Stimulated activated CD8-positive, alpha-beta memory T cell treated with anti-CD3 and anti-CD28 coated beads, Interleukin-2, amount 100 ng/mL, for 48 hours (primary cell): ENCODE measurements at regions not wholly inside any gene's neighbourhood (a gene's known extent, or its start where the extent isn't known, plus 50 kb on each side); places are given as distances from the start of the nearest gene placed in this dataset.

Experiments
- DNase-seq, 2 donors: peaks; one replicate each; pipeline ENCODE4 v3.0.0-alpha.2; 2020; ENCODE audit warnings: low read depth in 2 of 2

DNA sequence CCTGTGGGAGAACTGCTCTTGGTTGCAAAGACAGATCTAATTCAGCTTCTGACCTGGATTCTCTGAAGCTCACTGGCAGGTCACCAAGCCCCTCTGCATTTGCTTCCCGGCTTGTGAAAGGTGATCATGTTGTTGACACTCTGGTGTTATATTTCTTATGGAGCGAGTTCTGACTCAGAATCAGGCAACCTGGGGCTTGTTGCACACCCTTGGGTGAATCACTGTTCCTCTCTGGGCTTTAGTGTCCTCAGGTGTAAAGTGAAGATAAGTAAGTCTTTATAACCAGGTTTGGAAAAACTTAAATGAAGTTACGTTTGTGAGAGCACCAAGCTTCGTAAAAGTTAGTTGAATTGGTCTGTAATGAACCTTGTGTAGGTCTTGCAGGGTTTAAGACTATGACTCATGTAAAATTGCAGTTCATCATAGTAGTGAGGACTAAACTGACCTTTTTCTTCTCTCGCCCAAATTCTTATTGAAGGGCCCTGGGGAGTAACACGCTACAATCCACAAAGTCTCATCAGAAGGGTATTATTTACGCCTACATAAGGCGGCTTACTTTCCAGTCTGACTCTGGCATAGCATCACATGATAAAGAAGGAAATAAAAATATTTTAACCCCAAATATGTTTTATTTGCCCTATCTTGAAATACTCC is 218.6 kb downstream of the TMEM38B start:
- no peak for DNase-seq

GRCh38 chr9:105921057-105921726 is 226.9 kb downstream of the TMEM38B start:
- no peak for DNase-seq

GRCh38 chr9:105928416-105928815 is 234.1 kb downstream of the TMEM38B start:
- DNase-seq: no peak

- DNase-seq: no peak
Measured at GRCh38 chr9:105930011-105930627, 235.8 kb downstream of the TMEM38B start.

- DNase-seq: no peak
Measured at GRCh38 chr9:105932276-105932675, 237.9 kb downstream of the TMEM38B start.

DNA sequence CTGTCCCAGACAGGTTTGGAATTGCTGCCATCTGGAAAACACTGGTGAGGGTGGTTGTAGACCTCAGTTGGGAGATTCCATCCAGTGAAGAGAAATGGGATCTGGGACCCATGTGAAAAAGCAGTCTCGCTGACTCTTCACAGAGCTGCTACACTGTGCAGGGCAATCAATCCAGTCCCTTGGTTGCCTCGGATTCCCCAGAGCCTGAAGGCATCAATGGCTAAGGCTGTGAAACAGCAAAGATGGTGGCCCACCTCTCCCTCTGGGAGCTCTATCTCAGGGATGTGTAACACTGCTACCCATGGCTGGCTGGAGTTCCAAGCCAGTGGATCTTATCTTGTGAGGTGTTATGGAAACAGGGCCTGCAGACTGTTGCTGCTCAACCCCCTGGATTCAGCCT is 256.1 kb downstream of the TMEM38B start:
- DNase-seq: no peak

DNA sequence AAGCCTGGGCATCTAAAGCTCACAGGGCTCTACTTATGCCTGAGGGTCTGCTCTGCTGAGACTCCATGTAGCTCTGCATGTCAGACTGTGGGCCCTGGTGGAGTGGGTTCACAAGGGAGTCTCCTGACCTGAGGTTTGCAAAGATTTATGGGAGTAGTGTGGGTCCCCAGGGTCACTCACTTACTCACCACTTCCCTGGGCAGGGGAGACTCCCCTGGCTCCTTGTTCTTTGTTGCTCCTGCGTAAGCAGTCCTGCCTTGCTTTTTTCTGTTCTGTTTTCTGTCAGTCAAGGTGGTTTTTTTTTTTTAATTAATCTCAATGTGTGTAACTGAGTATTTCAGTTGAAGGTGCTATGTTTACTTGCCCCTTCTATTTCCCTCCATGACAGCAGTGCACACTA is 256.6 kb downstream of the TMEM38B start:
- DNase-seq: no peak

GRCh38 chr9:105954517-105954916 is 260.2 kb downstream of the TMEM38B start:
- DNase-seq: no peak

GRCh38 chr9:105957830-105958229 is 263.5 kb downstream of the TMEM38B start:
- DNase-seq: no peak

DNA sequence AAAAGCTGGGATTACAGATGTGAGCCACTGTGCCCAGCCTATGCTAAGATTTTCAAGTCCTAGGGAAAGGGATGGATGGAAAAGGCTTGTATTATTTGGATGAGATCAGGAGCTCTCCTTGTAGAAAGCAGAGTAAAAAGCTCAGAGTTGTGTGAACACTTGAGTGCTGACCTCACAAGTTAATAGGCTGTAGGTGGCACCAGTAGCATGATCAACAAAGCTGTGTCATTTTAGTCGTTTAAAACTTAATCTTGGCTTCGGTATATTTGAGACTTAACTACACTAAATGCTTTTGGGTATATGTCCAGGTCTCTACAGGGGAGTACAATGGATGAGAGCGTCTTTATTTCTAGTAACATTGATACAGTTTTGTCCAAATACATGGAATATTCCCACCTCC is 264.2 kb downstream of the TMEM38B start:
- DNase-seq: no peak

DNA sequence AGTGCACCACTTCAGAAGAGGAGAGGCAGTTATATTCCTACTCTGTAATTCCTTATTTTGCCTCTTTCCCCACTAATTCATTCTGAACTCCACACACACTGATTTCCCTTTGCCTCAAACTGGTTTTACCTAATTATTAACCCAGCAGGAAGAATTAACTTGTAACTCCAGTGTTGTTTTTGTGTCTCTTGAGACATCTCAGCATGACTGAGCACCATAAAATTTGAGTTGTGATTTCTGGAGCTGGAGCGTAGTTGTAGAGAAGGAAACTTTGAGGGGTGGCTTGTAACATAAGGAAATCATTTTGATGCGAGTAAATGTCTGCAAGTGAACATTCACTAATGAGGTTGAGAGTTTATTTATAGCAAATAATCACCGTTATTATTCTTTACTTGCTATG is 265.2 kb downstream of the TMEM38B start:
- no peak for DNase-seq

DNA sequence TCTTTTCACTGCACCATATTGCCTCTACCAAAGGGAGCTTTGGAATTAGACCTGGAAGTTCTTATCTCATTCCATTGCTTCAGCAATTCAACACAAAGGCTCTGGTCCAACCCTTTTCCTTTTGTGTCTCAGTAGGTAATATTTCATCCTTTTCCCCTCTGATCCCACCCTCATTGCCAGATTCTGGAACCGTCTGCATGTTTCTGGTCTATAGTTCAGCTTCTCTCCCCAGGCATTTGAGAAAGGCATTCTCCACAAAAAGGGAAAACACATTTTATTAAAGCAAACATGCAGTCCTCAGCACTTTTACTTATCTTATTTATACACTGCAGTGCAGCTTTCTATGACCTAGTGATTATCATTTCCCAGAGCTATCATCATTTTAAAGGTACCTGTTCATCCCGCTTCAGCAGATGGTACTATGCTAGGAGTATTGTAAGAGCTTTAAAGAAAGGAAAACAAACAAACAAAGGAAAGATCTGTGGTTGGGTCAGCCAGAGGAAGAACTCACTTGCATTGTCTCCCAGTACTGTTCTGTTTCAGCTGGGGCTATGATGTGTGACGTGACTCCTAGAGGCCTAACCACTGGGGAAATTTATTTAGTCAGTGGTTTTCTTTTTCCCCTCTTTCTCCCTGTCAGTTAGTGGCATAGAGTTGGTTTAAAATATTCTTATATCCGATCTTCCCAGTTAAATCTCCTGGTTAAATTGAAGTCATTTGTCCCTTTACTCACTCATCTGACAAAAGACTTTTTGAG is 269.2 kb downstream of the TMEM38B start:
- no peak for DNase-seq

GRCh38 chr9:105964156-105964555 is 269.8 kb downstream of the TMEM38B start:
- no peak for DNase-seq

DNA sequence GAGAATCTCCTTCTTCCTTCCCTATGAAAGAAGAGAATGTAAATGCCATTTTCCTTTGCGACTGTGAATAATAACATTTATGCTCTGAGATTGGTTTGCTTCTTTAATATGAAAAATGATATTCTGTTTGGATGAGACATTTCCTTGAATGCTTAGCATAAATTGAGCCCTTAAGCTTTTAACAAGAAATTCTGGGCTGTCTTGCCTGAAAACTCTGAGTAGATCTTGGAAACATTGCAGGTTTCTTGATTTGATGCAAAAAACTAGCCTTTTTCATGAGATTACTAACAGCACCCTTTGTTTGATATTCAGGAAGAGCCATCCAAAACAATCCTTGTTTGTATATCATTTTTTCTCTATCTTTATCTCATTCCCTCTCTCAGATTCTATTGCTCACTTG is 272.5 kb downstream of the TMEM38B start:
- DNase-seq: no peak

GRCh38 chr9:105967248-105967647 is 272.9 kb downstream of the TMEM38B start:
- DNase-seq: no peak

DNA sequence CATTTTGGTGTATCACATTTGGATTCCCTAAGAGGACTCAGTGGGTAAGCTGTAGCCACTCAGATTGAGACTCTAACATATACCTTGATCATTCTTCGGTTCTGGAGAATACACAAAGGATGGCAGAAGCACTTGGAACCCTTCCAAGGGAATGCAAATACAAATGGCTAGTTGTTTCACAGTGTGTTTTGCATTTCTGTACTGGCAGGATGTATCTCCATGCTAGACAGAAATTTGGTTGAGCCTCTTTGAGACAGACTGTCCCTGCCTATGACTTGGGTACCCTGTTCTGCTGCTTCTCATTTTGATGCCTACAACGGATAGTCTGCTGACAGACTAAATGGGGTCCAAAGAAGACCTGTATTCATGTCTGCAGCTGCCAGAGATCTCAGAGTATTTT is 273.5 kb downstream of the TMEM38B start:
- DNase-seq: no peak

GRCh38 chr9:105968811-105969466 is 274.6 kb downstream of the TMEM38B start:
- DNase-seq: no peak

- no peak for DNase-seq
Measured at GRCh38 chr9:105969636-105970035, 275.3 kb downstream of the TMEM38B start.

GRCh38 chr9:105971986-105972385 is 277.6 kb downstream of the TMEM38B start:
- DNase-seq: no peak

GRCh38 chr9:105972466-105973204 is 278.3 kb downstream of the TMEM38B start:
- no peak for DNase-seq

DNA sequence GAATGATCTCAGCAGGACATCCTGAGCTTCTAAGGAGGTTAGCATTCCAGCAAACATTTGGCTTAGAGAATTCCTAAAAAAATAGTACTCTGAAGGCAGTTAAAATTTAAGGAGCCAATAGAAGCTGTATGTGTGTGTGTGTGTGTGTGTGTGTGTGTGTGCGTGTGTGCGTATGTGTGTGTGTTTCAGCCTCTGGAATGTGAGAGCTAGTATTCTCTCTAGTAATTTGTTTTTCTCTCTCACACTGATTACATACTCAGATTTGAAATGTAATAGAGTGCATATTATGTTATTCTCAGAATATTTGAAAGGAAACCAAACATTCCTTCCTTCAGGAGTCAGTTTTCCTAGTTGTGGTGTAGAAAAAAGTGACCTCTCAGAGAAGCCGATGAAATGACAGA is 279.6 kb downstream of the TMEM38B start:
- DNase-seq: no peak
